Prostate gland (tissue), 2 donors: ENCODE measurements at regions not wholly inside any gene's neighbourhood (a gene's known extent, or its start where the extent isn't known, plus 50 kb on each side); places are given as distances from the start of the nearest gene placed in this dataset.

Source experiments
- DNase-seq: peaks from one replicate; pipeline ENCODE4 v3.0.0-alpha.2; 2019; ENCODE audit warnings: low spot score
- H3K27ac ChIP-seq, 2 donors: fragments of 200-600 bp; sonication (generic); 2 replicates each; pipeline ENCODE4 v1.5.1; 2017 to 2019
- H3K27me3 ChIP-seq: fragments of 200-600 bp; sonication (generic); replicated peaks from 2 replicates; pipeline ENCODE4 v1.5.1; 2019; ENCODE audit not compliant: insufficient read depth
- H3K36me3 ChIP-seq, 2 donors: fragments of 200-600 bp; sonication (generic); 1 replicate in 1 of 2; 2 replicates in 1 of 2; pipeline versions ENCODE4 v1.5.1 to v1.8.1; 2017 to 2019
- H3K4me1 ChIP-seq: fragments of 200-600 bp; sonication (generic); replicated peaks from 2 replicates; pipeline ENCODE4 v1.5.1; 2019
- H3K4me3 ChIP-seq, 2 donors: fragments of 200-600 bp; sonication (generic); 2 replicates each; pipeline ENCODE4 v1.5.1; 2017 to 2019
- H3K9me3 ChIP-seq: fragments of 200-600 bp; sonication (generic); 2 replicates; pipeline ENCODE4 v1.5.1; 2017
- CTCF ChIP-seq, 4 experiments: fragments of 200-600 bp in 2 of 4; fragments of 450-650 bp in 2 of 4; sonication (generic) in 2 of 4; IDR thresholded peaks; 1 replicate in 3 of 4; 2 replicates in 1 of 4; pipeline ENCODE4 v1.5.1; 2016 to 2019; ENCODE audit warnings: antibody characterized with exemption in 4 of 4, mild to moderate bottlenecking in 2 of 4, moderate library complexity in 2 of 4
- POLR2A ChIP-seq: fragments of 450-650 bp; IDR thresholded peaks from one replicate; pipeline ENCODE4 v1.6.1; 2016; ENCODE audit warnings: antibody characterized with exemption, mild to moderate bottlenecking
- POLR2AphosphoS5 ChIP-seq: sonication (generic); formaldehyde crosslinking; IDR thresholded peaks from one replicate; pipeline ENCODE4 v1.6.1; 2017; ENCODE audit warnings: antibody characterized with exemption
- WGBS: methylation state at CpG from one replicate; pipeline ENCODE4 v1.1.5; 2018; 5-methylcytosine and 5-hydroxymethylcytosine counted together
- intact Hi-C: fragments of 100-400 bp; cut with DNase I; formaldehyde crosslinking; loops from one replicate; pipeline ENCODE4 v1.14.2; 2022

DNA sequence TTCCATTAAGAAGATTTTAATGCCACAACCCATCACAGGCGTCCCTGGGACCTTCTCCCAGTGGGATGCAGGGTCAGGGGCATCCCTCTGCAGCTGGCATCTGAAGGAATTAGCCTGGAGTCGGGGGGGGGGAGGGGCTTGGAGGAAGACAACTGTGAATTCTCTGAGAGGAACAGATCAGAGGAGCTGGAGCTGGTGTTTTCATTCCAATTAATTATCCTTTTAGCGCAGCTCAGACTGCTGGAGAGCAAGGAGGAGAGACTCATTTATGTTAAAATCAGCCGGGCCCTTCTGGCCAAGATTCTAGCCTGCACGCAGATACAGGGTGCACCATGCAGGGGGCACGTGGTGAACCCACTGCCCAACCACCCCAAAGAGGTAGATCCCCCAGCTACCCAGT, 116.2 kb downstream of the CHST1 start:
- no peak overlapping the region for H3K4me3 ChIP-seq
- TF ChIP-seq CTCF (IDR thresholded peaks at IDR 0.05) (no peak), POLR2AphosphoS5 (no peak), POLR2A (no peak)
- DNase-seq: no peak
- WGBS: 60% methylated on average over 6 of the region's 6 CpGs
- intact Hi-C loops: no loop called here
- no peaks in the 10 kb centered on the region for H3K9me3 ChIP-seq
- no peak overlapping the region for H3K27ac ChIP-seq
- no peaks in the 10 kb centered on the region for H3K27me3 ChIP-seq
- H3K36me3 ChIP-seq: no peaks in the 10 kb centered on the region
- no peaks in the 10 kb centered on the region for H3K4me1 ChIP-seq

DNA sequence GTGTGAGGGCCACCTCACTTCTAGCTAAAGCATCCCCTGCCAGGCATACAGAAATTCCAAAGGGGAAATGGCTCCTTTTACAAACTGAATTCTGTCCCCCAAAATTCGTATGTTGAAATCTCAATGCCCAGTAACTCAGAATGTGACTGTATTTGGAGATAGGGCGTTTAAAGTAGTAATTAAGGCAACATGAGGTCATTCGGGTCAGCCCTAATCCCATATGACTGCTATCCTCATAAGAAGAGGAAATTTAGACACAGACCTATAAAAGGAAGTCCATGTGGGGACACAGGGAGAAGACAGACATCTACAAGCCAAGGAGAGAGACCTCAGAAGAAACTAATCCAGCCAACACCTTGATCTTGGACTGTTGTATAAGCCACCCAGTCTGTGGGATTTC, 119.1 kb downstream of the CHST1 start:
- intact Hi-C loops: no loop called here
- H3K27ac ChIP-seq: no peak overlapping the region
- H3K4me3 ChIP-seq: no peak overlapping the region
- 64% methylated on average over 3 of the region's 3 CpGs for WGBS
- DNase-seq: no peak
- TF ChIP-seq POLR2AphosphoS5 (no peak), CTCF (IDR thresholded peaks at IDR 0.05) (no peak), POLR2A (no peak)
- H3K27me3 ChIP-seq: no peaks in the 10 kb centered on the region
- no peaks in the 10 kb centered on the region for H3K36me3 ChIP-seq
- H3K4me1 ChIP-seq: no peaks in the 10 kb centered on the region
- H3K9me3 ChIP-seq: no peaks in the 10 kb centered on the region

- no peak overlapping the region for H3K4me3 ChIP-seq
- WGBS: 75% methylated on average over 4 of the region's 4 CpGs
- no peaks in the 10 kb centered on the region for H3K36me3 ChIP-seq
- TF ChIP-seq POLR2AphosphoS5 (no peak), CTCF (IDR thresholded peaks at IDR 0.05) (no peak), POLR2A (no peak)
- intact Hi-C loops: no loop called here
- H3K27ac ChIP-seq: no peak overlapping the region
- H3K27me3 ChIP-seq: no peaks in the 10 kb centered on the region
- H3K4me1 ChIP-seq: no peaks in the 10 kb centered on the region
- H3K9me3 ChIP-seq: no peaks in the 10 kb centered on the region
- no peak for DNase-seq
These were observed 120.6 kb downstream of the CHST1 start for GRCh38 chr11:45544826-45545225.

DNA sequence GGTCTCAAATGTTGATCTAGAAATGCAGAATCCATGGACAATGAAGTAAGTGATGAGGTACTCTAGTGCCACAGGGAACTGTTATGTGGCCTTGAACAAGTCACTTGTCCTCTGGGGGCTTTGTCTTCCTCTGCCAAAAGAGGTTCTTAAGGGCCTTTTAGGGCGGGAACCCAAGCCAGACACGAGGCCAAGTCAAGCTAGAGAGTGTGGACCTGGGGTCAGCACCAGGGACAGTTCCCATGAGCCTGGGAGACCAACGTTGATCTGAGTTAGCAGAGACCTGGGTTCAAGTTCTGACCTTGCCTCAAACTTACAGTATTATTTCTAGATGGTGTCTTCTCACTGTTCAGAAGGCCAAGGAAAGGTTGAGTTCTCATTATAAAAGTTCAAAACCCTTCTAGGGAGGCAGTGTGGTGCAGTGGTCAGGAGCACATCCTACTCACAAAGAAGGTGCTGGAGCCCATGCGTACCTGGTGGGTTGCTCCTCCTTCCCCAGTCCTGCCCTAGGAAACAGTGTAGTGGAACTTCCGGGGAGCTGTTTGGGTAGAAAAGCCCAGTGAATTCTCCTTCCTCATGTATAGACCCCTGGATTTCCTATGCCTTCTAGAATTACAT, 121.5 kb downstream of the CHST1 start:
- intact Hi-C loops: no loop called here
- Histone ChIP-seq H3K36me3 (no peaks in the 10 kb centered on the region), H3K9me3 (no peaks in the 10 kb centered on the region), H3K27ac (no peak overlapping the region), H3K27me3 (no peaks in the 10 kb centered on the region), H3K4me1 (no peaks in the 10 kb centered on the region), H3K4me3 (no peak overlapping the region)
- WGBS: 36% methylated on average over 5 of the region's 5 CpGs
- DNase-seq: no peak
- no peak for TF ChIP-seq CTCF (IDR thresholded peaks at IDR 0.05)

DNA sequence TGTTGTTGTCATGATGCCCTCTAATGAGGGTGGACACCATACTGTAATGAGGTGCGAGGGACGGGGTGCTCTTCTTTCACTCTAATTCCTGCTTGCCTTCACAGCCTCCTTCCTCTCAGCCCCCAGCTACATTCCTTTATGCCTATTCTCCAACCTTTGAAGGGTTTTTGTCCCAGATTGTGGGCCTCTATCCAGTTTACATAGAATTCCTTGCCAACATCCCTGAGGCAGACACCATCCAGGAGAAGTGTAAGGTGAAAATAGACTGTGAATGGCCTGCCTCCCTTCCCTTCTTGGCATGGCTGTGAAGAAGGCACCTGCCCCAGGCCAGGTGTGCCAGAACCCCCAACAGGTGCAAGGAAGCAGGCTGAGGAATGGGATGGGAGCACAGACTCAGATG, 122.3 kb downstream of the CHST1 start:
- H3K4me1 ChIP-seq: no peaks in the 10 kb centered on the region
- no peak for TF ChIP-seq CTCF (IDR thresholded peaks at IDR 0.05)
- no peak for TF ChIP-seq POLR2AphosphoS5
- TF ChIP-seq POLR2A: no peak
- no peaks in the 10 kb centered on the region for H3K9me3 ChIP-seq
- no peaks in the 10 kb centered on the region for H3K36me3 ChIP-seq
- intact Hi-C loops: no loop called here
- 63% methylated on average over 2 of the region's 2 CpGs for WGBS
- H3K27ac ChIP-seq: no peak overlapping the region
- no peak overlapping the region for H3K4me3 ChIP-seq
- H3K27me3 ChIP-seq: no peaks in the 10 kb centered on the region
- no peak for DNase-seq
